CD4-positive, alpha-beta T cell treated with Interleukin-4 for 1 hour (primary cell): ENCODE measurements at regions not wholly inside any gene's neighbourhood (a gene's known extent, or its start where the extent isn't known, plus 50 kb on each side); places are given as distances from the start of the nearest gene placed in this dataset.
A peak's percentile ranks its signal among the peaks of the same experiment; 100 is the strongest.

ENCODE experiments used
- DNase-seq, 2 donors: peaks; one replicate each; pipeline ENCODE4 v3.0.0-alpha.2; 2020 to 2022

GRCh38 chr7:115548756-115549155 lies 481.8 kb downstream of the TFEC start:
- DNase-seq: no peak

DNA sequence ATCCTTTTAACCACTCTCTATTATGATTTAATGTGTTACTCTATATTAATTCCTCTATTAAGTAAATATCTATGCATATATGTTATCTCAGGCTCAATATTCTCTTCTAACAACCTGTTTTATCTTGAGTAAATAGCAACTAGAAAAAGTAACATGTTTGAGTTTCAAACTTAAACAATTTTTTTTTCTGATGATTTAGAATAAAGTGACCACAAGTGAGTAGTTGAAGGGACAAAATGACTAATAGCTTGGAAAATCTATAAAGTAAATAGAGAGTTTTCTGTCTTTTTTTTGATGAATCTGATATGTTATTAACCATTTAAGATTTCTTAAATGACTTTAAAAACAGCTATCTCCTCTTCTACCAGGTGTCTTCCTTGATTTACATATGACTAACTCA lies 483.8 kb downstream of the TFEC start:
- DNase-seq: no peak

- DNase-seq: no peak
These were observed 496.8 kb downstream of the TFEC start for GRCh38 chr7:115533785-115534184.

GRCh38 chr7:115526278-115526677 lies 504.3 kb downstream of the TFEC start:
- no peak for DNase-seq

GRCh38 chr7:115522174-115522573 lies 508.4 kb downstream of the TFEC start:
- DNase-seq: no peak

GRCh38 chr7:115516341-115516740 lies 514.2 kb downstream of the TFEC start:
- DNase-seq: no peak

GRCh38 chr7:115511330-115511729 lies 519.2 kb downstream of the TFEC start:
- no peak for DNase-seq

DNA sequence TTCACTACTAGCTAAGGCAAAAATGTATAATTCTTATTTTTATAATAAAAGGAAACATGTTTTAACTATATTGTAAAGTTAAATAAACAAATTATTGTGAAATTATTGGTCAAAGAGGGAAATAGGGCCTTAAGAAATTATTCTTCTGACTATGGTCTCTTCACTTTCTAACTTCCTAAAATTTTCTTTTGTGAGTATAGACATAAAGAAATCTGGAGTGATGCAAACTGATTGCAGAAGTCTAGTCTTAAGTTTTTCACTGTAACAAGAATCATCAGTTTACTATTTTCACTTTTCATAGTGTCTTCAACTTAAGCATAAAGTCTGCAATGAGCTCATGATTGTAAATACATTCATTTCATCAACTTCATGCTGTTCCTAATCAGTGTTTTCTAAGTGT lies 525.4 kb downstream of the TFEC start:
- DNase-seq: no peak

DNA sequence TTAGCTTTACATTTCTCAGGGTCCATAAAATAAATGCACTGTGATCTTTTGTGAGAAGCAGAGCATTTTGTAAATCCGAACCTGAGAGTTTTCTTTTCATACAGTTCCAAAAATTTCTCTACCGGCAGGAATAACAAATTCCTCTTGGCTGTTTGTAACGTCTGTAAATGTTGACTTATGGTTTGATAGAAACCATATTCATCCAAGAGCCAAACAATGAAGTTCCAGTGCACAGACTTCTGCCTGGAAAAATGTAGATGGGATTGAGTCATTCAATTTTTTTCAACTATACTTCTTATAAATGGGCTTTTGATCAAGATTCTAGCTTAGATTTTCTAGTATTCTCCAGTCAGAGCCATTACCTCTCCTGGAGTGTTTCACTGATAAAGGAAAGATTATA lies 530.6 kb downstream of the TFEC start:
- no peak for DNase-seq

DNA sequence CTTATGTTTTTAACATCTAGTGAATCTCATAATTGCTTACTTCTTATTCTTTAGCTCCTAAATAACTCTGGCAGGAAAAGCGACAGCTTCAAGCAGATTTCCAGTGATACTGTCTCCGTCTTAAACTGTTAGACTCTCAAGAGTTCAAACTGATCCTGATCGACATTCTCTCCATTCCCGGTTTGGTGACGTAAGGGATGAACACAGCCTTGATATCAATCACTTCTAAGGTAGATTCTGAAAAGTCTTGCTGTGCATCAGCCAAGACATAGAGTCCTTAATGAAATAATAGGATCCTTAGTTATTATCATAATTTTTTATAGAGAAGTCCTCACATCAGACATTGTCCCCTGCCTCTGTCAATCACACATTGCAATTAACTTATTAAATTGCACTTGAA lies 534.6 kb downstream of the TFEC start:
- DNase-seq: no peak

DNA sequence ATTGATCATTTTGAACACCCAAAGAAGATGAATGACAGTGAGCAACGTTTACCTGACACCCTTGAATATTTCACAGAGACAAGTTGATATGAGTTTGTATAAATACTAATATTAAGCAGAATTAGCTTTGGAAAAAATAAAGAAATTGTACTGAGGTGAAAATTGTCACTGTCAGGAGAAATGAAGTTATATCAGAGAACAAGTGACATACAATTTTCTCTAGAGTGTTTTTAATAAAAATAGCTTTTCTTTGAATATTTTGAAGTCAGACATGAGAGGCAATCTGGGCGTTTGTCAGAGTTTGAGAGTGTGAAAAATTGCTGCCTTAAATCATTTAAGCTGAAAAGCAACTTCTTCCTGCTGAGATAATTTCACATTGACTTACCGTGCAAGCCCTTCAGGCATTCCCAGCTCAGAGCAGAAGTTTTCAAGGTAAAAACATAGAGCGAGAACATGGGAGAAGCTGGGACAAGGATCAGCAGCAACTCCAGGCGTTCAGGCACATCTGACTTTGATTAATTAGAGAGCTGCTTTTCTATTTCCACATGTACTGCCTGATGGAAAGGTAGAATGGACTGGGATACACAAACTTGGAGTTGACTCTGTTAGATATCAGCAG lies 535.9 kb downstream of the TFEC start:
- DNase-seq: no peak

DNA sequence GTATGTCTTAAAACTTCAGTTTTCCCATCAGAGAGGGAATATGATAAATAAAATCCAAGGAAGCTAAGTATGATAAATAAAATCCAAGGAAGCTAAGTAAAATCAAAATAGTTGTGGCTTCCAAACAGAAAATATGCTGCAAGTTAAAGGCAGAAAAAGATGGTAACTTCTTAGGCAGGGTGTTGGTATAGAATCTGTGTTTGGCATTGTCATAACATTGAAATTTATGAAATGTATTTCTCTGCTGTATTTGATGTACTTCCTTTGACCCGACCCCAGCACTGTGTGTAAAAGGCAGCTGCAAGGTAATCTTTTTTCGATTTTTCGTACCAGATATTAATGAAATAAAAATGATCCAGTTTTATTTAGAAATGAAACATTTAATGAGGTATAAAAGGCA lies 537.2 kb downstream of the TFEC start:
- no peak for DNase-seq

DNA sequence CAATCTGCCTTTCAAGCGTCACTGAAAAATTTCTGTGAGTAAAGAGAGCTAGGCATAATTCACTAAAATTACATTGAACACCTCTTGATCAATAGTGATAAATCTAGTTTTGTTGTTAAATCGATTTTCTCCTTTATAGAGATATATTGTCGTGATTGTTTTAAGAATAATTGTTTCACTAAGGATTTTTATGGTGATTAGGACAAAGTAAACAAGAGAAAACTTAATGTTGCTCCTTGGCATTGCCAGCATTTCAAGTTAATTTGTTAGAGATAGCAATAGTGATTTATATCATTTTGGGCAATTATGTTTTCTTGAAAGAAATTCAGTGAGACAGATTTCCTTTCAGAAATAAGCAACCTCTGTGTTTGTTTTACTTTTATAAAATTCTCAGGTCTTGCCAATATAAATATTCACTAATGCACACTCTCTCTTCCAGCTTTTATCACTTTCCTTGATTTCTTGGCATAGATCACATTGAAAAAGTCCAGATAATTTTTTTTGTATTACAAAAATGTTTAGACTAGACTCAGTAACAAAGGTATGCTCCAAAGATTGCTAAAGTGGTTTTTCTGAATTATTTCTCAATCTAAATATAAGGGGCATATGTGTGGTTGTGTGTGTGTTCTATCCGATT lies 538.7 kb downstream of the TFEC start:
- DNase-seq: no peak

- no peak for DNase-seq
These were observed 551.1 kb downstream of the TFEC start for GRCh38 chr7:115479448-115479847.

DNA sequence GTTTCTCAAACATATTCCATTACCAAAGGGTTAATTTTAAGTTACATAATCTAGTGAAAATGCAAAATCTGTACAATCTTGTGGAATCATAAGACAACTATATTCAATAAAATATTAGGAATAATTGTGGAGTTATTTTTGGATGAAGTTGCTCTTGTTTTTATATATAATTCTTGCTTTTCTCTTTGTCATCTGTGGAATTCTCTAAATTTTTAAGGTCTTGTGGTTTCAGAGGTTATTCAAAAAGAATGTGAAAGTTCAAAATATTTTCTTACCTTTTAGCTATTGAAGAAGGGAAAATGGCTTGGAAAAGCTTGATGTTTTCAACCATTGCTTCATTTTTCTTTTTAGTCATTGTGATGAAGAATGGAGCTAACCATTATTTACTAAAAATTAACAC lies 552.1 kb downstream of the TFEC start:
- DNase-seq: no peak

DNA sequence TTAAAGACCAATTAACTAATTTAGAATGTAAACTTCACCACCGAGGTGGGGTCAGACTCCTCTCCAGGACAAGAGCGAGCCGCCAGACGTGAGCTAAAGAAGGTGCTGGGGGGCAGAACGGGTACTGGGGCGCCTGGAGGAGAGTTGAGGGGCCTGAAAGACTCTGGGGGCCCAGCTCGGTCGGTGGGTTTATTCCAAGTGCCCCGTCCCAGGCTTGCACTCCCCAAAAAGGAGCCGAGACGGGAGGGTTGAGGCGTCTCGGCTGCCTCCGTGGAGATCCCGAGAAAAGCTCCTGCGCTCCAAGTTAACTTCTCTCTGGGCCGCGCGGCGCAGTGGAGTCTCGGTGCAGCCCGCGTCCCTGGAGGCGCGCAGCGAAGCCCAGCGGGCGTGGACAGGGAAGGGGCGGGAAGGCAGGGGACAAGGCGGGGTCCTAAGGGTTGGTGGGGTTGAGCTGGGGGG lies 553.3 kb downstream of the TFEC start:
- no peak for DNase-seq

DNA sequence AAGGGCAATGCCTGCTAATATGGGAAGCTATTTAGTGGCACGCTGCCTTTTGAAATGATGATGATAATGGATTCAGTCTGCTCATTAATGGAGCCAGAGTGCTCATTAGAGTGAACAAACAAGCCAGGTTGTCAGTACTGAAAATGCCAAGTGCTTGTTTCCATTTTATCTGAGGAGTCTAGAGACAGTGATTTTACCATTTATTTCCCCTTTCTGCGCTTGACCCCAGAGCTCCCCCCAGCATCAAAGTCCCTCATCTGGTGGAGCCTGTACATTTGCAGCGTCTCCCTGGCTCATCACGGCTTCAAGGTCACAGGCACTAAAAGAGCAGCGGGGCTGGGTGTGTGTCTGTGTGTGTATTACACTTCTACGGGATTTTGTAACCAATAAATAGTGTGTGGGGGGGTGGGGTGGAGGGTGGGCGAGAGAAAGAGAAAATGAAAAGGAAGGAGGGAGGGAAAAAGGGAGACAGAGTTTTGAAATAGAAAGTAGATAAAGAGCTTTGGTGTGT lies 553.8 kb downstream of the TFEC start:
- no peak for DNase-seq

DNA sequence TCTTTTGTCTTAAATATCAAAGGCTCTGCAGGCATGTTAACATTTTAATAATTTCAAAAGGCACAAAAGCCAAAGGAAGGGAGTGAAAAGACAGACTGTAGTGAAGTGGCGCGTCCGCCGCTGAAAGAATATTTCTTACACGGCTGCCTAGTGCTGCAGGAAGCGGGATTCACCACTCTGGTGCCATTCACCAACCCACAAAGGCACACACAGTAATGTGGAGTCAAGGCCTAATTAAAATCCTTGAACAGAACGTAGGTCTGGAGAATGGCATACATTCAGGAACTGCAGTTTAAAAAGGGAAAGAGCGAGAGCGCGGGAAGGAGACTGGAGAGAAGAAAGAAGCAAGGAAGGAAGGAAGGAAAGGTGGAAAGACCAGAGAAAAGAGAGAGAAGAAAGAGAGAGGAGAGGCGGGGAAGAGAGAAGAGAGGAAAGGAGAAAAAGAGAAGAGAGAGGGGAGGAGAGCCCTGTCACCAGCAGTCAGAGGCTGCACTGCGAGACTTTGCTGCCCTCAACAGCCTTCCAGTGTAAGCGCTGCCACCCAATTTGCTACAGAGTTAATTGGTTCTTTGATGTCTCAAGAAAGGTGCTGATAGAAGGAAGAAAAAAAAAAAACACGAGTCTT lies 554.0 kb downstream of the MDFIC start:
- DNase-seq: peak; percentile 12 to 20

DNA sequence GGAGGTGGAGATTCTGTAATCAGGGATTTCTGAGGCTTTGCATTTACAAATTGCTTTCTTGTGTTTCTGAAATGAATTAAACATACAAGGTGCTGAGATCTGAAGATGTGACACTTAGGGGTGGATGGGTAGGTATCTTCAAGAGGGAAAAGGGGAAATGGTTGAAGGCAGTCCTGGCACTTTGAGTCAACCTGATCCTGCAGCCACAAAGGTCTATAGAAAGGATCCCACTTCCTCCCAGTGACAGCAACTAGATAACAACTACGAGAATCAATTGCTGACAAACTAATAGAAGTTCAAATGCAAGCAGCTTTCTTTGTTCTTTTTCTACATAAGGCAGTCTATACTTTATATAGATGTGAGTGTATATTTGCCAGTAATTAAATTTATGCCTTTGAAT lies 553.3 kb downstream of the MDFIC start:
- DNase-seq: no peak

GRCh38 chr7:115474137-115474536 lies 552.2 kb downstream of the MDFIC start:
- no peak for DNase-seq

DNA sequence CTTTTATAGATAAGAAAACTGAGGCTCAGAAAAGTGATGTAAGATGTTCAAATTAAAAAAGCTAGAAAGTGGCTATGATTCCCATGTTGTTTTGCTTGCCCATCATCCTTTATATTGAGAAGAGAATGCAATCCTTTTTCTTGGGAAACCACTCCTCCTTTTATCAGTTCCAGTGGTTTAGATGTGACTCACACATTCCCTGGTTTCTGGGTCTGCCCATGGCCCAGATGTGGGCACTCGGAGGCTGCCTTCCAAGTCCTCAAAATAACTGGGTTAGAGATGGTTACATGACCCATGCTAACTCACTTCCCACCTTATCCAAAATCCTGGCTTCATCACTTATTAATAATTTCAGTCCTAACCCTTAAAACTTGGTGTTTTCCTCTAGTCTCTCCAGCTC lies 550.0 kb downstream of the MDFIC start:
- DNase-seq: no peak

DNA sequence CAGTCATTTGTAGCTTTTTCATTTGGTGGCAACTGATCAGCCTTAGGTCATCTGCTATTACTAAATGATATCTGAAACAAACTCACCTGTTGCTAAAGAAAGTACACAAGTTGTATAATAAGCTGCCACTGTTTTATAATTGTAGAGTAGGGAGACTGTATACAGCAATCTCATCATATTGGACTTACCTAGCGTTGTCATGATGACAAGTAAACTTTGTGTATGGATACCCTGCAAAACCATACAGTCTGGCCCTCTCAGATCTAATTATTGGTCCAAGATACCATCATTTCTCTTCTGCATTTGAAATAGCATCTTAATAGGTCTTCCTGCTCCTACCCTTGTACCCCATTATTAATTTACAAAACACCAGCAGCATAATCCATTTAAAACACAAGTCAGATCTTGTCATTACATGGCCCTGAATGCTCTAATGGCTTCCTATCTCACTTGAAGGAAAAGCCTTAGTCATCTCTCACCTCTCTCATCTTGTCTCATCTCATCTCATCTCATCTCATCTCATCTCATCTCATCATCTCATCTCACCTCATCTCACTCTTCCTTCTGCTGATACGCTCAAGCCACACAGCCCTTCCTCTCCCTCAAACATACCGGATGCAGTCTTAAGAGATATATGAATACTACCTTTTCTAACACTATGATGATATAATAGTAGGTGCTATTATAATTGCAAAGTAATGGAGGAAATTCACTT lies 540.6 kb downstream of the MDFIC start:
- no peak for DNase-seq

- peak in 1 of 2 donors; percentile 5 for DNase-seq
These were observed 527.8 kb downstream of the MDFIC start for GRCh38 chr7:115449689-115450088.

DNA sequence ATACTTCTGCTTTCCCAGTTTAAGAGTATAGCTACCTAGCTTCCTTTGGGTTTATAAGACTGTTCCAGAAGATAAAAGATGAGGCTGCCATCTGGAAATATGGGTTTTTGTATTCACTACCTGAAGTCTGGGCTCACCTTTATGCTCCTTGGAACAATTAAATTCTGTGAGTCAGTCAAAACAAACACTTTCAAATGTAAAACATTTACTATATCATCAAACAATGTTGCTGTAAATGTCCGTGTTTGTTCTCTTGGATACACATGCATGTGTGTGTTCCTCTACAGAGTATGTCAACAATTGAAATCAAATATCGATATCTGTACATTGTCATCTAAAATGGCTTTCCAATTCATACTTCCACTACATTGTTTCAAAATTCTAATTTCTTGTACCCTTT lies 525.6 kb downstream of the MDFIC start:
- no peak for DNase-seq
